Keratinocyte (primary cell): ENCODE measurements at regions not wholly inside any gene's neighbourhood (a gene's known extent, or its start where the extent isn't known, plus 50 kb on each side); places are given as distances from the start of the nearest gene placed in this dataset.

Source experiments
- DNase-seq: peaks from one replicate; pipeline ENCODE4 v3.0.0-alpha.2; 2011; ENCODE audit warnings: low read depth, missing footprints, low spot score
- FAIRE-seq: peaks from 2 replicates; lab custom pipeline; 2011; peaks lifted over from hg19 to GRCh38; lab: Jason Lieb, UNC
- H2AFZ ChIP-seq: 2 replicates; pipeline ENCODE4 v1.6.0; 2012; ENCODE audit warnings: low read length, control low read depth, inconsistent platforms; ENCODE audit not compliant: control insufficient read depth
- H3K27ac ChIP-seq: 2 replicates; pipeline ENCODE4 v1.5.1; 2011; ENCODE audit warnings: low read length; ENCODE audit not compliant: control insufficient read depth, insufficient read depth
- H3K27me3 ChIP-seq: 3 replicates; pipeline ENCODE4 v1.6.0; 2011; ENCODE audit warnings: low read length; ENCODE audit not compliant: control insufficient read depth, insufficient read depth; ENCODE audit errors: extremely low read depth
- H3K36me3 ChIP-seq, 2 experiments: 2 replicates in 1 of 2; 3 replicates in 1 of 2; pipeline ENCODE4 v1.5.1; 2011; ENCODE audit warnings: low read length in 2 of 2, mild to moderate bottlenecking in 1 of 2; ENCODE audit not compliant: control insufficient read depth in 2 of 2, insufficient read depth in 2 of 2; ENCODE audit errors: extremely low read depth in 1 of 2
- H3K4me1 ChIP-seq: 3 replicates; pipeline ENCODE4 v1.5.1; 2011; ENCODE audit warnings: low read length; ENCODE audit not compliant: control insufficient read depth, insufficient read depth; ENCODE audit errors: extremely low read depth
- H3K4me2 ChIP-seq: 3 replicates; pipeline ENCODE4 v1.6.0; 2011; ENCODE audit warnings: low read depth, low read length; ENCODE audit not compliant: control insufficient read depth, insufficient read depth; ENCODE audit errors: extremely low read depth
- H3K4me3 ChIP-seq, 3 experiments: fragments of 200-600 bp in 1 of 3; sonication (generic) in 1 of 3; 2 replicates in 2 of 3; 3 replicates in 1 of 3; pipeline ENCODE4 v1.5.1; 2011 to 2016; ENCODE audit warnings: low read length in 3 of 3, mild to moderate bottlenecking in 3 of 3, control low read depth in 2 of 3, inconsistent platforms in 1 of 3, low read depth in 1 of 3, mixed read lengths in 1 of 3, mixed run types in 1 of 3, moderate library complexity in 1 of 3; ENCODE audit not compliant: control insufficient read depth in 2 of 3, insufficient read depth in 2 of 3; ENCODE audit errors: extremely low read depth in 1 of 3
- H3K79me2 ChIP-seq: 2 replicates; pipeline ENCODE4 v1.6.0; 2012; ENCODE audit warnings: low read length; ENCODE audit not compliant: control insufficient read depth, insufficient read depth
- H3K9ac ChIP-seq: 3 replicates; pipeline ENCODE4 v1.6.0; 2011; ENCODE audit warnings: low read length; ENCODE audit not compliant: control insufficient read depth, insufficient read depth; ENCODE audit errors: extremely low read depth
- H3K9me1 ChIP-seq: 3 replicates; pipeline ENCODE4 v1.6.0; 2011; ENCODE audit warnings: low read length; ENCODE audit not compliant: control insufficient read depth, insufficient read depth; ENCODE audit errors: extremely low read depth
- H3K9me3 ChIP-seq: 2 replicates; pipeline ENCODE4 v1.5.1; 2012; ENCODE audit warnings: low read depth, low read length; ENCODE audit not compliant: control insufficient read depth
- H4K20me1 ChIP-seq: 3 replicates; pipeline ENCODE4 v1.6.0; 2011; ENCODE audit warnings: low read length; ENCODE audit not compliant: control insufficient read depth, insufficient read depth; ENCODE audit errors: extremely low read depth
- CTCF ChIP-seq, 3 experiments: IDR thresholded peaks in 1 of 3; conservative IDR thresholded peaks in 1 of 3; optimal IDR thresholded peaks in 1 of 3; 2 replicates in 2 of 3; 3 replicates in 1 of 3; pipeline versions ENCODE3 to v1.5.1; 2011; ENCODE audit warnings: low read length in 3 of 3, mild to moderate bottlenecking in 3 of 3, moderate library complexity in 2 of 3, control low read depth in 1 of 3, inconsistent platforms in 1 of 3; ENCODE audit not compliant: insufficient read depth in 2 of 3; ENCODE audit errors: extremely low read depth in 1 of 3
- EZH2 ChIP-seq: IDR thresholded peaks from one replicate; pipeline ENCODE4 v1.6.1; 2012; ENCODE audit warnings: inconsistent platforms, mild to moderate bottlenecking, low read length, moderate library complexity
- dilution Hi-C: fragments of 300-500 bp; cut with MboI; formaldehyde crosslinking; loops from one replicate; pipeline ENCODE4 v1.7.0; 2020; ENCODE audit warnings: low sequenced_read_pairs; ENCODE audit not compliant: extremely low pct_ligation_motif_present

GRCh38 chr2:181741756-181742155, 61.4 kb upstream of the NEUROD1 start:
- H3K9me1 ChIP-seq = no peaks in the 10 kb centered on the region
- H3K9me3 ChIP-seq = no peaks in the 10 kb centered on the region
- dilution Hi-C loops = no loop called here
- DNase-seq (peak; percentile 19), FAIRE-seq (no peak)
- H3K27ac ChIP-seq = no peak overlapping the region
- H3K9ac ChIP-seq = no peak overlapping the region
- H2AFZ ChIP-seq = no peak overlapping the region
- no peak for TF ChIP-seq CTCF (optimal IDR thresholded peaks at IDR 0.05 in 1 of 3, IDR thresholded peaks at IDR 0.05 in 1 of 3, conservative IDR thresholded peaks at IDR 0.05 in 1 of 3; ENCODE audit: extremely low read depth in 1 of 3, insufficient read depth in 2 of 3, low read length in 3 of 3)
- no peak for TF ChIP-seq EZH2
- H3K4me2 ChIP-seq = no peak overlapping the region
- no peak overlapping the region for H3K4me3 ChIP-seq
- peaks cover 10% of the 10 kb centered on the region for H3K4me1 ChIP-seq
- H3K36me3 ChIP-seq = no peaks in the 10 kb centered on the region
- no peaks in the 10 kb centered on the region for H3K79me2 ChIP-seq
- H4K20me1 ChIP-seq = no peaks in the 10 kb centered on the region
- no peaks in the 10 kb centered on the region for H3K27me3 ChIP-seq

- H2AFZ ChIP-seq = peak overlapping the region; percentile 12
- H3K4me1 ChIP-seq = peaks cover 10% of the 10 kb centered on the region
- no peak for FAIRE-seq
- H3K9ac ChIP-seq = no peak overlapping the region
- no peak overlapping the region for H3K4me3 ChIP-seq
- no peaks in the 10 kb centered on the region for H3K36me3 ChIP-seq
- no peaks in the 10 kb centered on the region for H3K9me3 ChIP-seq
- dilution Hi-C loops = no loop called here
- H3K79me2 ChIP-seq = no peaks in the 10 kb centered on the region
- H3K4me2 ChIP-seq = no peak overlapping the region
- no peak overlapping the region for H3K27ac ChIP-seq
- no peaks in the 10 kb centered on the region for H3K9me1 ChIP-seq
- no peaks in the 10 kb centered on the region for H4K20me1 ChIP-seq
- H3K27me3 ChIP-seq = no peaks in the 10 kb centered on the region
- DNase-seq = no peak
- TF ChIP-seq CTCF (optimal IDR thresholded peaks at IDR 0.05 in 1 of 3, IDR thresholded peaks at IDR 0.05 in 1 of 3, conservative IDR thresholded peaks at IDR 0.05 in 1 of 3; ENCODE audit: extremely low read depth in 1 of 3, insufficient read depth in 2 of 3, low read length in 3 of 3) = no peak
- no peak for TF ChIP-seq EZH2
Observed at GRCh38 chr2:181742361-181742760, 62.0 kb upstream of the NEUROD1 start.
